ENCODE measurements at regions not wholly inside any gene's neighbourhood (a gene's known extent, or its start where the extent isn't known, plus 50 kb on each side); places are given as distances from the start of the nearest gene placed in this dataset.

DNA sequence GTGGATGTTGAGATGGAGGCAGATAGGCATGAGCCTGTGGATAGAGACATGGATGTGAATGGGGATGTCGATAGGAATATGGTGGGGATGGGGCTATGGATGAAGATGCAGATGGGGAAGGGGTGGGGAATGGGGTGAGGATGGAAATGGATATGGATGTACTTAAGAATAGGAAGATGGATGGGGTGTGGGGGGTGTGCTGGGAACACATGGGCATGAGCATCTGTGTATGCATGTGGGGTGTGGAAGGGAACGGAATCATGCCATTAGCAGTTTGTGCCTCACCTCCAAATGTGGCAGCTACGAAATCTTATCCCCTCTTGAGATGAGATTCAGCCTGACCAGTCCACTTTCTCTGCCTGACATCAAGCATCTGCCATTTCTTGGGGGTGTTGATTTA, 359.5 kb upstream of the MGMT start:
- Mint-ChIP-seq H3K4me1 (ENCODE audit: low read depth in 2 of 2) (no peaks in the 10 kb centered on the region), H3K36me3 (ENCODE audit: insufficient read depth) (no peaks in the 10 kb centered on the region), H3K27me3 (peaks cover 6 to 41% of the 10 kb centered on the region in 2 donors), H3K27ac (no peak overlapping the region), H3K9me3 (peaks cover 0 to 6% of the 10 kb centered on the region in 2 donors), H3K4me3 (no peak overlapping the region)
- no peak for ATAC-seq (replicated peaks)
- no peak for DNase-seq

DNA sequence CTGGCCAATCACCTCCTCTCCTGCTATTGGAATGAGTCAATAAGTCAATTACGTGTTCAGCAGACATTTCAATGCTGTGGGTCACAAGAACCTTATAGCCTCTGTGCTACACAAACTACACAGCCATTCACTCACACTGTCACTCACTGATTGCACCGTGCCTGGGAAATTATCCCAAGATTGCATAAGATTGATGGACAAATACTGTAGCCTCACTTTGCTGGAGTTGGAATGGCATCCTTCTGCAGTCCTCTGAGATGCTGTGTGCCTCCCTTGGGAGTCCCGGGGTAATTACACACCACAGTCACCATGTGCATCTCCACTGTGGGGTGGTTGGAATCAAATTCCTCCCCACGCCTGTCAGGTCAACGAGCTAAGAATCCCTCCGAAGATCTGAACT, 358.7 kb upstream of the MGMT start:
- H3K27ac Mint-ChIP-seq, result no peak overlapping the region
- H3K4me1 Mint-ChIP-seq (ENCODE audit: low read depth in 2 of 2), result no peaks in the 10 kb centered on the region
- no peak overlapping the region for H3K4me3 Mint-ChIP-seq
- DNase-seq (no peak), ATAC-seq (replicated peaks) (no peak)
- no peaks in the 10 kb centered on the region for H3K36me3 Mint-ChIP-seq (ENCODE audit: insufficient read depth)
- peaks cover 0 to 6% of the 10 kb centered on the region in 2 donors for H3K9me3 Mint-ChIP-seq
- peaks cover 6 to 41% of the 10 kb centered on the region in 2 donors for H3K27me3 Mint-ChIP-seq

- no peak overlapping the region for H3K27ac Mint-ChIP-seq
- ATAC-seq (replicated peaks) (no peak), DNase-seq (no peak)
- H3K4me1 Mint-ChIP-seq (ENCODE audit: low read depth in 2 of 2), result no peaks in the 10 kb centered on the region
- no peaks in the 10 kb centered on the region for H3K36me3 Mint-ChIP-seq (ENCODE audit: insufficient read depth)
- H3K9me3 Mint-ChIP-seq, result peaks cover 0 to 6% of the 10 kb centered on the region in 2 donors
- H3K27me3 Mint-ChIP-seq, result peaks cover 6 to 41% of the 10 kb centered on the region in 2 donors
- H3K4me3 Mint-ChIP-seq, result no peak overlapping the region
Measured at GRCh38 chr10:129108994-129109393, 358.0 kb upstream of the MGMT start.

DNA sequence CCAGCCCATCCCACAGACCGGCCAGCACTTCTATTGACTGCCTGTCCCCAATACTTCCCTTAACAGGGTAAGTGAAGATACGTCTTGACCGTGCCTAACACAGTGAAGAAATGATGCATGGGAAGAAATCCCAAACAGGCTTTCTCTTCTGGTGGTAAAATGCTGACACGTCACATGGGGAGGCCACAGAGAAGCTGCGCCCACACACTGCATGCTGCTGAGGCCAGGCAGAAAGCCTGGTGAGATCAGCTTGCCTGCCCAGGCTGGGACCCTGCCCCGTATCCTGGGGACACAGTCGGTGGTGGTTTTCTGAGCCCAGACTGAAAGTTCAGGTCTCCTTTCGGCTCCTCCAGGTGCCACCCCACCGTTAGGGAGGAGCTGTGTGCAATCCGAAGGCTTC, 356.3 kb upstream of the MGMT start:
- ATAC-seq (replicated peaks) (no peak), DNase-seq (no peak)
- peaks cover 6 to 41% of the 10 kb centered on the region in 2 donors for H3K27me3 Mint-ChIP-seq
- no peak overlapping the region for H3K27ac Mint-ChIP-seq
- H3K9me3 Mint-ChIP-seq, result peaks cover 0 to 6% of the 10 kb centered on the region in 2 donors
- H3K4me3 Mint-ChIP-seq, result no peak overlapping the region
- no peaks in the 10 kb centered on the region for H3K4me1 Mint-ChIP-seq (ENCODE audit: low read depth in 2 of 2)
- peaks cover 2% of the 10 kb centered on the region for H3K36me3 Mint-ChIP-seq (ENCODE audit: insufficient read depth)

DNA sequence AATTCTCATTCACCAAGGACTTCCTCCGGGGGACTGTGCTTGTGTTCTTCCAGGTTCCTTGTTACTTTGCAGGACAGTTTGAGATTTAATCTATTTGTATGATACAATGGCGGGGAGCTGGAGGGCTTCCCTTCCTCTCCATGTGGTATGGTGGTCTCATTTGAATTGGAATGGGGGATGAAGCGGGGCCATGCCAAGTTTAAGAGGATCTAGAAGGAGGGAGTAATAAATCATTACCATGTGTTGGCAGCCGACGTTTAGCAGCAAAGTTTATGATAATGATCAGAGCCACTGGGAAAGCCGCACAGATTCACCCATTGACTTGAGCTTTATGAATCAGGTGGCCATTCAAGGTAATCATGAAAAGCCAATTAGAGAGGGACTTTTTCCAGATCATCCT, 355.1 kb upstream of the MGMT start:
- Mint-ChIP-seq H3K36me3 (ENCODE audit: insufficient read depth) (peaks cover 5% of the 10 kb centered on the region), H3K4me3 (no peak overlapping the region), H3K4me1 (ENCODE audit: low read depth in 2 of 2) (no peaks in the 10 kb centered on the region), H3K27ac (no peak overlapping the region), H3K27me3 (peaks cover 1 to 42% of the 10 kb centered on the region in 2 donors), H3K9me3 (peaks cover 0 to 1% of the 10 kb centered on the region in 2 donors)
- ATAC-seq (replicated peaks), result no peak
- no peak for DNase-seq

DNA sequence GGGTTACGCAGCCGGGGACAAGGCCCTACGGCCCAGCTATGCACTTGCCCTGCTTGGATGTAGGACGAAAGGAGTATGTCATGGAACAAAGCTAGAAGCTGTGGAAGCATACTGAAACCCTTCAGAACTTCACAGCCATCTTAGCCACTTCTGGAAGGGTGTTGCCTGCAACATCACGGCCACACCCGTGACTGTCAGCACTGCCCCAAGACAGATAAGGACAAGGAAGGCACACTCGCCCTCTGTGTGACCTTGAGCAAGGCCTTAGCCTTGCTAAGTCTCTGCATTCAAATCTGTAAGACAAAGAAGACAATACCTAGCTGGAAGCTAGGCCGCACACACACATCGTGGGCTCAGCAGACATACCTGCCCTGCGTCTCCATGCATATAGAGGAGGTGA, 352.5 kb upstream of the MGMT start:
- ATAC-seq (replicated peaks) (no peak), DNase-seq (no peak)
- peaks cover 0 to 19% of the 10 kb centered on the region in 2 donors for H3K27me3 Mint-ChIP-seq
- no peak overlapping the region for H3K4me3 Mint-ChIP-seq
- peaks cover 5% of the 10 kb centered on the region for H3K36me3 Mint-ChIP-seq (ENCODE audit: insufficient read depth)
- no peaks in the 10 kb centered on the region for H3K4me1 Mint-ChIP-seq (ENCODE audit: low read depth in 2 of 2)
- no peak overlapping the region for H3K27ac Mint-ChIP-seq
- no peaks in the 10 kb centered on the region for H3K9me3 Mint-ChIP-seq

DNA sequence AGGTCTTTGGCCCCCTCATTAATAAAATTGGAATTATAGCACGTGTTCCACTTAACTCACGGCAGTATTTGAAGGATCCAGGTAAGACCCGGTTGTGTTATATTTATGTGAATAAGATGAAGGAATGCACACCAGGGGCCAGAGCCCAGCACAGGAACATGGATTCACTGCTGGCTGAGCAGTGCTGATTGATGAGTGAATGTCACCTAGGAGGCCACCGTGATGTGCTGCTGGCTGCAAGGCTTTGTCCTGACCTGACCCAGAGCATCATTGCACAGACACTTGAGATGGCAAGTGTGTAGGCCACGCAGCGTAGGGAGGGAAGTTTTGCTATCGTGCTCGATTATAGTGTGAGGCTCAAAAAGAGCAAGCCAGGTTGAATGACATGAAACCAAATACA, 350.7 kb upstream of the MGMT start:
- peaks cover 5% of the 10 kb centered on the region for H3K36me3 Mint-ChIP-seq (ENCODE audit: insufficient read depth)
- H3K27ac Mint-ChIP-seq, result no peak overlapping the region
- H3K9me3 Mint-ChIP-seq, result no peaks in the 10 kb centered on the region
- peaks cover 0 to 19% of the 10 kb centered on the region in 2 donors for H3K27me3 Mint-ChIP-seq
- ATAC-seq (replicated peaks), result no peak
- H3K4me1 Mint-ChIP-seq (ENCODE audit: low read depth in 2 of 2), result no peaks in the 10 kb centered on the region
- no peak for DNase-seq
- no peak overlapping the region for H3K4me3 Mint-ChIP-seq

DNA sequence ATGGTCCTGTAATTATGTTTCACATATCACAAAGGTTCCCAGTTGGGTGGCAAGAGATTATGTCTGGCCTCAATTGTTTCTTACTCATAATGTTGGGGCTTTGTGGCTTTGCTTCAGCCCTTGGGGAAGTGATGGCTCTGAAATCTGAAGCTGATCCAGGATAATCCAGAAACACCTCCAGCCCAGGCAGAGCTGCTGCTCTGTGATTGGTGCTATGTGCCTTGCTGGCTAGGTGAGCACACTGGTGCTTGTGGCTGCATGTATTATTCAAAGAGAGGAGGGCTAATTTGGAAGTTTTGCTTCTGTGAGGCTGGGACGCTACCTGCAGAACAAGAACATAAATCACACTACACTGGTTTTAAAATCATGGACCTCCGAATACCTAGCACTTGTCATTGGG, 346.6 kb upstream of the MGMT start:
- Mint-ChIP-seq H3K9me3 (no peaks in the 10 kb centered on the region), H3K4me1 (ENCODE audit: low read depth in 2 of 2) (no peaks in the 10 kb centered on the region), H3K36me3 (ENCODE audit: insufficient read depth) (peaks cover 5% of the 10 kb centered on the region), H3K27ac (no peak overlapping the region), H3K27me3 (peaks cover 0 to 9% of the 10 kb centered on the region in 2 donors), H3K4me3 (no peak overlapping the region)
- ATAC-seq (replicated peaks) (no peak), DNase-seq (no peak)

DNA sequence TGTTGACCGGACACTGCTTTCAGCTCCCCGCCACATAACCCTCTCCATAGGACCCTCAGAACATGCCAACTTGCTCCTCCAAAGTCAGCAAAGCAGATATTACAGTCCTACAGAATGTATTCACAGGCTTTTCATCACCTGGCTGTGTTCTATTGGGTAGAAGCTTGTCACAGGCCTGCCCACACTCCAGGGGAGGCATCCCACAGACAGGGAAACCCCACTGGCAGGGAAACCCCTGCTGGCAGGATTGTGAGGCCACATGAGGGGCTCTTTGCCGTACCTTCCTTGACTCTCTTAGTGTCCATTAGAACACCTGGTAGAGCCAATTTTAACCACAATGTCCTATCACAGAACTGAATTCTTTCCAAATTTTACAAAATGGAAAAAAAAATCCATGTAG, 344.2 kb upstream of the MGMT start:
- Mint-ChIP-seq H3K4me3 (no peak overlapping the region), H3K36me3 (ENCODE audit: insufficient read depth) (no peaks in the 10 kb centered on the region), H3K27me3 (no peaks in the 10 kb centered on the region), H3K4me1 (ENCODE audit: low read depth in 2 of 2) (no peaks in the 10 kb centered on the region), H3K27ac (no peak overlapping the region), H3K9me3 (no peaks in the 10 kb centered on the region)
- DNase-seq (no peak), ATAC-seq (replicated peaks) (no peak)

- DNase-seq, result no peak
- Mint-ChIP-seq H3K36me3 (ENCODE audit: insufficient read depth) (no peaks in the 10 kb centered on the region), H3K4me1 (ENCODE audit: low read depth in 2 of 2) (no peaks in the 10 kb centered on the region), H3K4me3 (no peak overlapping the region), H3K9me3 (no peaks in the 10 kb centered on the region), H3K27me3 (no peaks in the 10 kb centered on the region), H3K27ac (no peak overlapping the region)
- no peak for ATAC-seq (replicated peaks)
Measured at GRCh38 chr10:129123428-129123827, 343.6 kb upstream of the MGMT start.

DNA sequence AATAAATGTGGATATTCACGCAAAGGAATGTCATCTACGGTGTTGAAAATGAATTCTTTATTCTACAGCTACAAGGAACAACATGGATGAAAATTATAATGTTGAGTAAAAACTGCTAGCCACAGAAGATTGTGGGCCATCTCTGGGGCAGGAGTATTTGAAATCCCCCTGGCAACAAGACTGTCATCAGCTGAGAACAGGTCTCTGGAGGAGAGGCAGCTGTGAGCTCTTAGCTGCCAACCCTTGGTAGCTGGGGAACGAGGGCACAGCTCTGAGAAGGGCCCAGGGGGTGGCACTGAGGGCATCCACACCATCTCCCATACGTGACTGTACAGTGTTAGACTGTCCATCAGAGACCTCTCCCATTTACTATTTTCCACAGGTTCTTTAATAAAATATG, 340.1 kb upstream of the MGMT start:
- no peak overlapping the region for H3K4me3 Mint-ChIP-seq
- DNase-seq (no peak), ATAC-seq (replicated peaks) (no peak)
- no peaks in the 10 kb centered on the region for H3K9me3 Mint-ChIP-seq
- no peaks in the 10 kb centered on the region for H3K36me3 Mint-ChIP-seq (ENCODE audit: insufficient read depth)
- no peak overlapping the region for H3K27ac Mint-ChIP-seq
- H3K27me3 Mint-ChIP-seq, result peaks cover 6 to 8% of the 10 kb centered on the region in 2 donors
- H3K4me1 Mint-ChIP-seq (ENCODE audit: low read depth in 2 of 2), result no peaks in the 10 kb centered on the region

GRCh38 chr10:129131457-129132132, 335.4 kb upstream of the MGMT start:
- H3K27ac Mint-ChIP-seq, result no peak overlapping the region
- ATAC-seq (replicated peaks), result no peak
- no peaks in the 10 kb centered on the region for H3K9me3 Mint-ChIP-seq
- no peak for DNase-seq
- no peaks in the 10 kb centered on the region for H3K4me1 Mint-ChIP-seq (ENCODE audit: low read depth in 2 of 2)
- H3K4me3 Mint-ChIP-seq, result no peak overlapping the region
- H3K36me3 Mint-ChIP-seq (ENCODE audit: insufficient read depth), result no peaks in the 10 kb centered on the region
- H3K27me3 Mint-ChIP-seq, result peaks cover 6 to 8% of the 10 kb centered on the region in 2 donors

DNA sequence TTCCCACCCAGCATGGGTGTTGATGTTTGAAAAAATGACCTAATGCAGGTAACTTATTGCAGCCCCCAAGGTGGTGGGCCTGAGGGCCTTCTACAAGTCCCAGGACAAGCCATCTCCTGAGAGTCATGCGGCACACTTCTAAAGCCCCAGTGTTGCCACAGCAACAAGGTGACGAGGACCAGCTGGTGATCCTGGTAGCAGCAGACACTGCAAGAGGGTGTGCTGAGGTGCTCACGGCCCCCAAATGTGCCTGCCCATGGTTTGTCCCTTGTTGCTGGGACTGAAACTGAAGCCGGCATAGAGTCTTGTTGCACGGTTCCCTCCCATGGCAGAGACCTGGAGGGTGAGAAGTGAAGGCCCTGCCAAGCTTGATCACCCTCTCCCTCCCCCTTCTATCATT, 333.2 kb upstream of the MGMT start:
- H3K27me3 Mint-ChIP-seq, result peaks cover 6 to 8% of the 10 kb centered on the region in 2 donors
- H3K4me3 Mint-ChIP-seq, result no peak overlapping the region
- DNase-seq (no peak), ATAC-seq (replicated peaks) (no peak)
- no peaks in the 10 kb centered on the region for H3K4me1 Mint-ChIP-seq (ENCODE audit: low read depth in 2 of 2)
- H3K27ac Mint-ChIP-seq, result no peak overlapping the region
- no peaks in the 10 kb centered on the region for H3K36me3 Mint-ChIP-seq (ENCODE audit: insufficient read depth)
- no peaks in the 10 kb centered on the region for H3K9me3 Mint-ChIP-seq

DNA sequence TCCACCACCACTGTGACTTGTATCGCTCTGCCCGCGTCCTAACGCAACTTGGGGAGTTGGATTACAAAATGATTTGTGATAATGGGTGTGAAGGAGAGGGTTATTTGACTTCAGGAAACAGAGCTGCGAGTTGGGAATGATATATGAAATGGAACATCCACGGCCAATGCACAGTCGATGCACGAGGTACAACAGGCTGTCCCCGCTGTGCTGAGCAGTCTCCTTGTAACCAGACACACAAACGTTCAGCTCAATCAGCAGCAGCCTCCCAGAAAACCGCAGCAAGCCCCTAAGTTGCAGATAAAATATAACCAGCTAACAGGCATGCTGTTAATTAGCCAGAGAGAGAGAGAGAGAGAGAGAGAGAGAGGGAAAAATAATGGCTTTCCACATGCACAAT, 332.7 kb upstream of the MGMT start:
- DNase-seq (no peak), ATAC-seq (replicated peaks) (no peak)
- H3K27ac Mint-ChIP-seq, result no peak overlapping the region
- no peaks in the 10 kb centered on the region for H3K9me3 Mint-ChIP-seq
- no peaks in the 10 kb centered on the region for H3K36me3 Mint-ChIP-seq (ENCODE audit: insufficient read depth)
- H3K4me1 Mint-ChIP-seq (ENCODE audit: low read depth in 2 of 2), result no peaks in the 10 kb centered on the region
- no peak overlapping the region for H3K4me3 Mint-ChIP-seq
- H3K27me3 Mint-ChIP-seq, result peaks cover 9 to 12% of the 10 kb centered on the region in 2 donors

GRCh38 chr10:129135624-129136023, 331.4 kb upstream of the MGMT start:
- ATAC-seq (replicated peaks), result no peak
- DNase-seq, result no peak
- H3K9me3 Mint-ChIP-seq, result no peaks in the 10 kb centered on the region
- H3K4me1 Mint-ChIP-seq (ENCODE audit: low read depth in 2 of 2), result no peaks in the 10 kb centered on the region
- no peaks in the 10 kb centered on the region for H3K36me3 Mint-ChIP-seq (ENCODE audit: insufficient read depth)
- H3K4me3 Mint-ChIP-seq, result no peak overlapping the region
- H3K27me3 Mint-ChIP-seq, result peaks cover 17 to 21% of the 10 kb centered on the region in 2 donors
- H3K27ac Mint-ChIP-seq, result no peak overlapping the region

Data from effector memory CD8-positive, alpha-beta T cell (primary cell).